ENCODE measurements at regions not wholly inside any gene's neighbourhood (a gene's known extent, or its start where the extent isn't known, plus 50 kb on each side); places are given as distances from the start of the nearest gene placed in this dataset.

- no peak for TF ChIP-seq CTCF (IDR thresholded peaks at IDR 0.05; ENCODE audit: low read depth, low read length)
- no peak for TF ChIP-seq POLR2A (IDR thresholded peaks at IDR 0.05; ENCODE audit: extremely low read depth, insufficient read length)
These were observed 128.6 kb downstream of the ZFP36L2 start for GRCh38 chr2:43097644-43098408.
